HEK293 (cell line): ENCODE measurements at regions not wholly inside any gene's neighbourhood (a gene's known extent, or its start where the extent isn't known, plus 50 kb on each side); places are given as distances from the start of the nearest gene placed in this dataset.

ENCODE experiments used
- CTCF ChIA-PET: fragments of 350-600 bp; formaldehyde crosslinking; extraction: SDS; loops from one replicate; lab custom pipeline; 2021; ENCODE audit warnings: antibody characterized with exemption; lab: Yijun Ruan, JAX
- POLR2A ChIA-PET: fragments of 300-600 bp; formaldehyde crosslinking; extraction: SDS; loops from one replicate; lab custom pipeline; 2020; ENCODE audit warnings: antibody characterized with exemption, inconsistent platforms; lab: Yijun Ruan, JAX
- H3K27ac ChIP-seq: fragments of 200-500 bp; sonication (Bioruptor generic); 2 replicates; pipeline ENCODE4 v1.5.1; 2014; ENCODE audit warnings: low read depth, low read length, control low read depth, inconsistent platforms; ENCODE audit errors: extremely low read depth
- H3K36me3 ChIP-seq, 2 experiments: fragments of 200-500 bp in 1 of 2; sonication (Bioruptor generic) in 1 of 2; 1 replicate in 1 of 2; 2 replicates in 1 of 2; pipeline ENCODE4 v1.5.1; 2014 to 2017; ENCODE audit warnings: inconsistent platforms in 2 of 2, low read length in 2 of 2; ENCODE audit not compliant: control insufficient read depth in 2 of 2, insufficient read depth in 1 of 2
- H3K4me1 ChIP-seq: fragments of 200-500 bp; sonication (Bioruptor generic); 2 replicates; pipeline ENCODE4 v1.5.1; 2014; ENCODE audit warnings: mild to moderate bottlenecking, low read length, inconsistent platforms; ENCODE audit not compliant: control insufficient read depth, insufficient read depth
- H3K4me3 ChIP-seq: 2 replicates; pipeline ENCODE4 v1.5.1; 2011; ENCODE audit warnings: low read depth, mild to moderate bottlenecking, control low read depth, low read length, moderate library complexity
- H3K9me3 ChIP-seq: fragments of 200-500 bp; sonication (Bioruptor generic); 2 replicates; pipeline ENCODE4 v1.5.1; 2014; ENCODE audit warnings: low read depth, low read length, inconsistent platforms; ENCODE audit not compliant: control insufficient read depth, insufficient read depth
- BCL11B ChIP-seq: fragments of 450-650 bp; formaldehyde crosslinking; IDR thresholded peaks from 2 replicates; pipeline ENCODE4 v1.5.1; 2016; ENCODE audit warnings: low read depth, missing biosample characterization, missing genetic modification characterization
- KLF8 ChIP-seq: fragments of 450-650 bp; formaldehyde crosslinking; IDR thresholded peaks from 2 replicates; pipeline ENCODE4 v1.5.1; 2016; ENCODE audit warnings: missing biosample characterization, missing genetic modification characterization
- SCRT2 ChIP-seq: fragments of 450-650 bp; formaldehyde crosslinking; IDR thresholded peaks from 2 replicates; pipeline ENCODE4 v1.5.1; 2016; ENCODE audit warnings: missing biosample characterization, missing genetic modification characterization
- ZBTB1 ChIP-seq: fragments of 450-650 bp; formaldehyde crosslinking; IDR thresholded peaks from 2 replicates; pipeline ENCODE4 v1.5.1; 2016; ENCODE audit warnings: missing biosample characterization, missing genetic modification characterization
- ZBTB17 ChIP-seq: fragments of 450-650 bp; formaldehyde crosslinking; IDR thresholded peaks from 2 replicates; pipeline ENCODE4 v1.5.1; 2016; ENCODE audit warnings: missing biosample characterization, missing genetic modification characterization
- ZFP3 ChIP-seq: fragments of 450-650 bp; formaldehyde crosslinking; IDR thresholded peaks from 2 replicates; pipeline ENCODE4 v1.5.1; 2016; ENCODE audit warnings: low read depth, missing biosample characterization, missing genetic modification characterization
- ZFP69B ChIP-seq: fragments of 450-650 bp; formaldehyde crosslinking; IDR thresholded peaks from 2 replicates; pipeline ENCODE4 v1.5.1; 2016; ENCODE audit warnings: missing biosample characterization, missing genetic modification characterization
- ZNF184 ChIP-seq: fragments of 450-650 bp; IDR thresholded peaks from 2 replicates; pipeline ENCODE4 v1.5.1; 2018; ENCODE audit warnings: missing biosample characterization, mild to moderate bottlenecking, missing genetic modification characterization
- ZNF292 ChIP-seq: fragments of 450-650 bp; formaldehyde crosslinking; IDR thresholded peaks from 2 replicates; pipeline ENCODE4 v1.5.1; 2016; ENCODE audit warnings: low read depth, missing biosample characterization, missing genetic modification characterization, borderline replicate concordance
- ZNF510 ChIP-seq: fragments of 450-650 bp; formaldehyde crosslinking; IDR thresholded peaks from 2 replicates; pipeline ENCODE4 v1.5.1; 2018; ENCODE audit warnings: mild to moderate bottlenecking, missing genetic modification characterization, missing biosample characterization; ENCODE audit not compliant: insufficient replicate concordance
- ZNF530 ChIP-seq: fragments of 450-650 bp; formaldehyde crosslinking; IDR thresholded peaks from 2 replicates; pipeline ENCODE4 v1.5.1; 2016; ENCODE audit warnings: low read depth, missing biosample characterization, missing genetic modification characterization
- ZNF561 ChIP-seq: fragments of 450-650 bp; IDR thresholded peaks from 2 replicates; pipeline ENCODE4 v1.5.1; 2018; ENCODE audit warnings: missing biosample characterization, missing genetic modification characterization, borderline replicate concordance
- ZNF571 ChIP-seq: fragments of 450-650 bp; formaldehyde crosslinking; IDR thresholded peaks from 2 replicates; pipeline ENCODE4 v1.5.0; 2017; ENCODE audit warnings: missing biosample characterization, missing genetic modification characterization
- ZSCAN23 ChIP-seq: fragments of 450-650 bp; formaldehyde crosslinking; IDR thresholded peaks from 2 replicates; pipeline ENCODE4 v1.5.1; 2016; ENCODE audit warnings: missing biosample characterization, missing genetic modification characterization
- TF ChIP-seq, protein P1 (sequence below): fragments of 450-650 bp; formaldehyde crosslinking; IDR thresholded peaks from 2 replicates; pipeline ENCODE4 v1.5.1; 2016; ENCODE audit warnings: missing biosample characterization, missing genetic modification characterization
- TF ChIP-seq, protein P2 (sequence below): fragments of 450-650 bp; formaldehyde crosslinking; IDR thresholded peaks from 2 replicates; pipeline ENCODE4 v1.5.1; 2016; ENCODE audit warnings: missing biosample characterization, missing genetic modification characterization
- TF ChIP-seq, protein P3 (sequence below): fragments of 450-650 bp; formaldehyde crosslinking; IDR thresholded peaks from 2 replicates; pipeline ENCODE4 v1.5.1; 2016; ENCODE audit warnings: missing biosample characterization, missing genetic modification characterization
- TF ChIP-seq, protein P4 (sequence below): fragments of 450-650 bp; formaldehyde crosslinking; IDR thresholded peaks from 2 replicates; pipeline ENCODE4 v1.5.1; 2016; ENCODE audit warnings: missing biosample characterization, missing genetic modification characterization
- TF ChIP-seq, protein P5 (sequence below): fragments of 450-650 bp; formaldehyde crosslinking; IDR thresholded peaks from 2 replicates; pipeline ENCODE4 v1.5.1; 2016; ENCODE audit warnings: missing biosample characterization, missing genetic modification characterization

DNA sequence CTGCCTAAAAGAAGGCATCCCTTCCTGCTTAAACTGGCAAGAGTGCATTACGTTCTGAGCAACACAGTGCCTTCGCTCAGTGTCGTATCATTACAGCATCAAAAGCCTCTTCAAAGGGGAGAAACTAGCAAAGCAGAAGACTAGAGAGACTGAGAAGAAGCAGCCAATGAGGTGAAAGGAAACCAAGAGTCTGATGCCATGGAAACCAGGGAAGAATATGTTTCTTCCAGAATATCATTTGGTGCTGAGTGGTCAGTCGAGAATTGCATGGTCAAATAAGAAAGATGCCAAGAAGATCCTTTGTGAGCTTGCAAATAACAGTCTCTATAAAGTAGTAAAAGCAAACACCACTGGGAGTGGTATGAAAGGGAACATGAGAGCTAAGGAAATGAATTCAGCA, 312.1 kb upstream of the CHST9 start (continued):
- TF ChIP-seq, protein P1, sequence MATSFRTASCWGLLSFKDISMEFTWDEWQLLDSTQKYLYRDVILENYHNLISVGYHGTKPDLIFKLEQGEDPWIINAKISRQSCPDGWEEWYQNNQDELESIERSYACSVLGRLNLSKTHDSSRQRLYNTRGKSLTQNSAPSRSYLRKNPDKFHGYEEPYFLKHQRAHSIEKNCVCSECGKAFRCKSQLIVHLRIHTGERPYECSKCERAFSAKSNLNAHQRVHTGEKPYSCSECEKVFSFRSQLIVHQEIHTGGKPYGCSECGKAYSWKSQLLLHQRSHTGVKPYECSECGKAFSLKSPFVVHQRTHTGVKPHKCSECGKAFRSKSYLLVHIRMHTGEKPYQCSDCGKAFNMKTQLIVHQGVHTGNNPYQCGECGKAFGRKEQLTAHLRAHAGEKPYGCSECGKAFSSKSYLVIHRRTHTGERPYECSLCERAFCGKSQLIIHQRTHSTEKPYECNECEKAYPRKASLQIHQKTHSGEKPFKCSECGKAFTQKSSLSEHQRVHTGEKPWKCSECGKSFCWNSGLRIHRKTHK: no peak
- no peak for TF ChIP-seq ZSCAN23 (tag by site-specific recombination)
- no peak for TF ChIP-seq ZNF510 (tag by site-specific recombination)
- TF ChIP-seq KLF8 (tag by site-specific recombination): no peak
- no peak for TF ChIP-seq ZNF184 (tag by site-specific recombination)
- TF ChIP-seq, protein P2, sequence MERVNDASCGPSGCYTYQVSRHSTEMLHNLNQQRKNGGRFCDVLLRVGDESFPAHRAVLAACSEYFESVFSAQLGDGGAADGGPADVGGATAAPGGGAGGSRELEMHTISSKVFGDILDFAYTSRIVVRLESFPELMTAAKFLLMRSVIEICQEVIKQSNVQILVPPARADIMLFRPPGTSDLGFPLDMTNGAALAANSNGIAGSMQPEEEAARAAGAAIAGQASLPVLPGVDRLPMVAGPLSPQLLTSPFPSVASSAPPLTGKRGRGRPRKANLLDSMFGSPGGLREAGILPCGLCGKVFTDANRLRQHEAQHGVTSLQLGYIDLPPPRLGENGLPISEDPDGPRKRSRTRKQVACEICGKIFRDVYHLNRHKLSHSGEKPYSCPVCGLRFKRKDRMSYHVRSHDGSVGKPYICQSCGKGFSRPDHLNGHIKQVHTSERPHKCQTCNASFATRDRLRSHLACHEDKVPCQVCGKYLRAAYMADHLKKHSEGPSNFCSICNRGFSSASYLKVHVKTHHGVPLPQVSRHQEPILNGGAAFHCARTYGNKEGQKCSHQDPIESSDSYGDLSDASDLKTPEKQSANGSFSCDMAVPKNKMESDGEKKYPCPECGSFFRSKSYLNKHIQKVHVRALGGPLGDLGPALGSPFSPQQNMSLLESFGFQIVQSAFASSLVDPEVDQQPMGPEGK: no peak
- TF ChIP-seq ZNF561 (tag by site-specific recombination): no peak
- TF ChIP-seq ZBTB17 (tag by site-specific recombination): no peak
- TF ChIP-seq, all 188 proteins: peak for 0

DNA sequence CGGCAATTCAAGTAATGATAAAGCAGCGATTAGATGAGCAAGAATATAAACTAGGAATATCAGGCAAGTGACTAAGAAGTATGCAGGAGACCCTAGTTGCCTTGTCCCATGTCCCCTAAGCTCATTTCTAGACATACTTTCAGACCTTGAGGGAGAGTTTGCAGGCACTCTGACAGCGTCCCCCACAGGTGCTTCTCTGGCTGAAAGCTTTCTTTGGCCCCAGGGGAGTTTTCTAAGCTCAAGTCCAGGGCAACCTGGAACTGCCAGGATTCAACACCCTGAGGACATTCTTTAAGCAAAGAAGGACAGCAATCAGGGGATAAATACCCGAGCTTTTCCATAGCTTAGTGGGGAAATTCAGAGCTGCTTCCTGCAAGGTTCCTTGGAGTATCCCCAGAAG, 308.1 kb upstream of the CHST9 start:
- no peak for TF ChIP-seq BCL11B (tag by site-specific recombination)
- Histone ChIP-seq H3K9me3 (no peaks in the 10 kb centered on the region), H3K36me3 (no peaks in the 10 kb centered on the region), H3K27ac (no peak overlapping the region), H3K4me1 (no peaks in the 10 kb centered on the region), H3K4me3 (no peak overlapping the region)
- ChIA-PET POLR2A (no interaction called here), CTCF (no interaction called here)

DNA sequence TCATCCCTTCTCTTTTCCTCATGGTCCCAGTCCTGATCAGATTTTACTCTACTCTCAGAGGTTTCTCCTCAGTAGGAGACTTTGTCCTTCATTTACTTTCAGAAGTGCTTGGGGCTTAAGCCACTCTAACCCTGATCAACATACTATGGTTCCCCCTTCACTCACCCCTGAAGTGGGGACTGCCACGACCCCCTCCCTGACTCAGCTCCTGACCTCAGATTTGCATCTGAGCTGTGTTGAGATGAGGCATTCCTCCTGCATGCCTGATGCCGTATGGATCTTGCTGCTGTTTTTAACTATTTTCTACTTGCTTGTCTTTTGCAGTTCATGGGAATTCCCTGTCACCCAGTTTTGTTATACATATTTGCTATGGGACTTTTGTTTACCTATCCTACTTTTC, 306.7 kb upstream of the CHST9 start:
- ChIA-PET POLR2A (no interaction called here), CTCF (interaction anchor here (0.7 kb wide), 1 partner anchor 531 kb away, joined by 4 read pairs; no protein-coding TSS in a partner anchor)
- TF ChIP-seq ZNF530 (tag by site-specific recombination) (no peak), BCL11B (tag by site-specific recombination) (no peak), SCRT2 (tag by site-specific recombination) (no peak), ZFP69B (tag by site-specific recombination) (no peak), ZFP3 (tag by site-specific recombination) (no peak), ZNF571 (tag by site-specific recombination) (no peak), ZNF292 (no peak), ZBTB1 (tag by site-specific recombination) (no peak)
- TF ChIP-seq, protein P3, sequence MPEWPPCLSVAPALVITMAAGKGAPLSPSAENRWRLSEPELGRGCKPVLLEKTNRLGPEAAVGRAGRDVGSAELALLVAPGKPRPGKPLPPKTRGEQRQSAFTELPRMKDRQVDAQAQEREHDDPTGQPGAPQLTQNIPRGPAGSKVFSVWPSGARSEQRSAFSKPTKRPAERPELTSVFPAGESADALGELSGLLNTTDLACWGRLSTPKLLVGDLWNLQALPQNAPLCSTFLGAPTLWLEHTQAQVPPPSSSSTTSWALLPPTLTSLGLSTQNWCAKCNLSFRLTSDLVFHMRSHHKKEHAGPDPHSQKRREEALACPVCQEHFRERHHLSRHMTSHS (tag by site-specific recombination): no peak
- TF ChIP-seq, protein P4, sequence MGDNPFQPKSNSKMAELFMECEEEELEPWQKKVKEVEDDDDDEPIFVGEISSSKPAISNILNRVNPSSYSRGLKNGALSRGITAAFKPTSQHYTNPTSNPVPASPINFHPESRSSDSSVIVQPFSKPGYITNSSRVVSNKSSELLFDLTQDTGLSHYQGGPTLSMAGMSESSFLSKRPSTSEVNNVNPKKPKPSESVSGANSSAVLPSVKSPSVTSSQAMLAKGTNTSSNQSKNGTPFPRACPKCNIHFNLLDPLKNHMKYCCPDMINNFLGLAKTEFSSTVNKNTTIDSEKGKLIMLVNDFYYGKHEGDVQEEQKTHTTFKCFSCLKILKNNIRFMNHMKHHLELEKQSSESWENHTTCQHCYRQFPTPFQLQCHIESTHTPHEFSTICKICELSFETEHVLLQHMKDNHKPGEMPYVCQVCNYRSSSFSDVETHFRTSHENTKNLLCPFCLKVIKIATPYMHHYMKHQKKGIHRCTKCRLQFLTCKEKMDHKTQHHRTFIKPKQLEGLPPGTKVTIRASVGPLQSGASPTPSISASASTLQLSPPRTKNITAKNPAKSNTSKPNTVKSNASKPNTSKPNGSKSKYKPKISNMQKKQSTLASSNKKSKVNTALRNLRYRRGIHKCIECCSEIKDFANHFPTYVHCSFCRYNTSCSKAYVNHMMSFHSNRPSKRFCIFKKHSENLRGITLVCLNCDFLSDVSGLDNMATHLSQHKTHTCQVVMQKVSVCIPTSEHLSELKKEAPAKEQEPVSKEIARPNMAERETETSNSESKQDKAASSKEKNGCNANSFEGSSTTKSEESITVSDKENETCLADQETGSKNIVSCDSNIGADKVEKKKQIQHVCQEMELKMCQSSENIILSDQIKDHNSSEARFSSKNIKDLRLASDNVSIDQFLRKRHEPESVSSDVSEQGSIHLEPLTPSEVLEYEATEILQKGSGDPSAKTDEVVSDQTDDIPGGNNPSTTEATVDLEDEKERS (tag by site-specific recombination): no peak
- TF ChIP-seq, protein P5, sequence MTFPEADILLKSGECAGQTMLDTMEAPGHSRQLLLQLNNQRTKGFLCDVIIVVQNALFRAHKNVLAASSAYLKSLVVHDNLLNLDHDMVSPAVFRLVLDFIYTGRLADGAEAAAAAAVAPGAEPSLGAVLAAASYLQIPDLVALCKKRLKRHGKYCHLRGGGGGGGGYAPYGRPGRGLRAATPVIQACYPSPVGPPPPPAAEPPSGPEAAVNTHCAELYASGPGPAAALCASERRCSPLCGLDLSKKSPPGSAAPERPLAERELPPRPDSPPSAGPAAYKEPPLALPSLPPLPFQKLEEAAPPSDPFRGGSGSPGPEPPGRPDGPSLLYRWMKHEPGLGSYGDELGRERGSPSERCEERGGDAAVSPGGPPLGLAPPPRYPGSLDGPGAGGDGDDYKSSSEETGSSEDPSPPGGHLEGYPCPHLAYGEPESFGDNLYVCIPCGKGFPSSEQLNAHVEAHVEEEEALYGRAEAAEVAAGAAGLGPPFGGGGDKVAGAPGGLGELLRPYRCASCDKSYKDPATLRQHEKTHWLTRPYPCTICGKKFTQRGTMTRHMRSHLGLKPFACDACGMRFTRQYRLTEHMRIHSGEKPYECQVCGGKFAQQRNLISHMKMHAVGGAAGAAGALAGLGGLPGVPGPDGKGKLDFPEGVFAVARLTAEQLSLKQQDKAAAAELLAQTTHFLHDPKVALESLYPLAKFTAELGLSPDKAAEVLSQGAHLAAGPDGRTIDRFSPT (tag by site-specific recombination): no peak
- TF ChIP-seq, protein P1: no peak
- Histone ChIP-seq H3K9me3 (no peaks in the 10 kb centered on the region), H3K36me3 (no peaks in the 10 kb centered on the region), H3K4me3 (no peak overlapping the region), H3K4me1 (no peaks in the 10 kb centered on the region), H3K27ac (no peak overlapping the region)
